Endothelial cell of umbilical vein (primary cell): ENCODE measurements at regions not wholly inside any gene's neighbourhood (a gene's known extent, or its start where the extent isn't known, plus 50 kb on each side); places are given as distances from the start of the nearest gene placed in this dataset.

ENCODE experiments used
- BruUV-seq: library from RNA; stranded (reverse); fragments of 400-500 nt; replicated peaks from 2 replicates; lab custom pipeline; 2021; lab: Mats Ljungman, UMichigan
- CTCF ChIA-PET: fragments of 300-600, 350-600 bp; sonication (Branson Sonifier 250); formaldehyde crosslinking; loops from one replicate; lab custom pipeline; 2021; ENCODE audit warnings: antibody characterized with exemption, inconsistent platforms; lab: Charles Lee
- POLR2A ChIA-PET: fragments of 300-600, 350-600 bp; sonication (Branson Sonifier 250); formaldehyde crosslinking; loops from one replicate; lab custom pipeline; 2021; ENCODE audit warnings: antibody characterized with exemption, inconsistent platforms; lab: Charles Lee
- DNase-seq: peaks from one replicate; pipeline ENCODE4 v3.0.0-alpha.2; 2011; ENCODE audit warnings: low read depth, low spot score
- FAIRE-seq: peaks from 2 replicates; lab custom pipeline; 2011; peaks lifted over from hg19 to GRCh38; lab: Jason Lieb, UNC
- H2AFZ ChIP-seq: 2 replicates; pipeline ENCODE4 v1.6.0; 2012; ENCODE audit warnings: low read depth, low read length, control low read depth, inconsistent platforms
- H3K27ac ChIP-seq: 2 replicates; pipeline ENCODE4 v1.5.1; 2011; ENCODE audit warnings: low read depth, mild to moderate bottlenecking, control low read depth, low read length, moderate library complexity; ENCODE audit not compliant: insufficient read depth
- H3K27me3 ChIP-seq, 2 experiments: 2 replicates each; pipeline versions ENCODE4 v1.6.0 to v1.6.1; 2011; ENCODE audit warnings: low read length in 2 of 2, mixed read lengths in 1 of 2; ENCODE audit not compliant: control insufficient read depth in 2 of 2, insufficient read depth in 2 of 2
- H3K36me3 ChIP-seq, 2 experiments: 2 replicates in 1 of 2; 3 replicates in 1 of 2; pipeline ENCODE4 v1.5.1; 2011; ENCODE audit warnings: low read length in 2 of 2, mild to moderate bottlenecking in 1 of 2, moderate library complexity in 1 of 2; ENCODE audit not compliant: control insufficient read depth in 2 of 2, insufficient read depth in 2 of 2; ENCODE audit errors: extremely low read depth in 1 of 2
- H3K4me1 ChIP-seq: 3 replicates; pipeline ENCODE4 v1.5.1; 2011; ENCODE audit warnings: mild to moderate bottlenecking, low read length; ENCODE audit not compliant: control insufficient read depth, insufficient read depth; ENCODE audit errors: extremely low read depth
- H3K4me2 ChIP-seq: 2 replicates; pipeline ENCODE4 v1.6.1; 2011; ENCODE audit warnings: low read length, control low read depth, mixed read lengths; ENCODE audit not compliant: insufficient read depth
- H3K4me3 ChIP-seq, 3 experiments: fragments of 200-600 bp in 1 of 3; sonication (generic), shearing (Covaris generic) in 1 of 3; replicated peaks in 1 of 3; 2 replicates each; pipeline ENCODE4 v1.5.1; 2011 to 2016; ENCODE audit warnings: control low read depth in 3 of 3, low read length in 3 of 3, mild to moderate bottlenecking in 2 of 3, inconsistent platforms in 1 of 3, low read depth in 1 of 3, moderate library complexity in 1 of 3; ENCODE audit not compliant: insufficient read depth in 1 of 3
- H3K79me2 ChIP-seq: 2 replicates; pipeline ENCODE4 v1.6.0; 2012; ENCODE audit warnings: low read length, inconsistent platforms; ENCODE audit not compliant: control insufficient read depth, insufficient read depth
- H3K9ac ChIP-seq: replicated peaks from 2 replicates; pipeline ENCODE3; 2011; ENCODE audit warnings: low read length, control low read depth; ENCODE audit not compliant: insufficient read depth; ENCODE audit errors: extremely low read depth
- H3K9me1 ChIP-seq: replicated peaks from 3 replicates; pipeline ENCODE4 v1.6.0; 2011; ENCODE audit warnings: mild to moderate bottlenecking, low read length; ENCODE audit not compliant: control insufficient read depth, insufficient read depth; ENCODE audit errors: extremely low read depth
- H3K9me3 ChIP-seq: replicated peaks from 2 replicates; pipeline ENCODE4 v1.5.1; 2012; ENCODE audit warnings: low read length, inconsistent platforms; ENCODE audit not compliant: control insufficient read depth, insufficient read depth
- H4K20me1 ChIP-seq: replicated peaks from 2 replicates; pipeline ENCODE3; 2011; ENCODE audit warnings: mild to moderate bottlenecking, low read length; ENCODE audit not compliant: control insufficient read depth, insufficient read depth; ENCODE audit errors: extremely low read depth
- CTCF ChIP-seq, 2 donors: IDR thresholded peaks; 1 replicate in 1 of 2; 2 replicates in 1 of 2; pipeline ENCODE4 v1.5.1; 2011; ENCODE audit warnings: low read length in 2 of 2, mild to moderate bottlenecking in 2 of 2, moderate library complexity in 2 of 2, control low read depth in 1 of 2, inconsistent platforms in 1 of 2, low read depth in 1 of 2; ENCODE audit not compliant: insufficient read depth in 1 of 2; ENCODE audit errors: extremely low read depth in 1 of 2
- EZH2 ChIP-seq: IDR thresholded peaks from 2 replicates; pipeline ENCODE4 v1.6.1; 2012; ENCODE audit warnings: borderline replicate concordance, low read depth, mild to moderate bottlenecking, moderate library complexity, low read length, inconsistent platforms; ENCODE audit not compliant: severe bottlenecking
- FOS ChIP-seq: IDR thresholded peaks from 2 replicates; pipeline ENCODE4 v1.6.1; 2011; ENCODE audit warnings: mild to moderate bottlenecking, low read length, moderate library complexity, borderline replicate concordance; ENCODE audit not compliant: insufficient read depth
- GATA2 ChIP-seq: IDR thresholded peaks from 2 replicates; pipeline ENCODE4 v1.7.0; 2011; ENCODE audit warnings: low read depth, mild to moderate bottlenecking, moderate library complexity, mixed read lengths, low read length; ENCODE audit not compliant: insufficient read length, insufficient read depth
- JUN ChIP-seq: IDR thresholded peaks from 2 replicates; pipeline ENCODE4 v1.6.1; 2011; ENCODE audit warnings: borderline replicate concordance, low read depth; ENCODE audit not compliant: insufficient read length, insufficient read depth
- MAX ChIP-seq: IDR thresholded peaks from 2 replicates; pipeline ENCODE4 v1.6.1; 2011; ENCODE audit not compliant: insufficient read depth, insufficient read length
- MYC ChIP-seq: IDR thresholded peaks from one replicate; pipeline ENCODE4 v1.6.1; 2011; ENCODE audit warnings: mild to moderate bottlenecking, low read depth, low read length
- POLR2A ChIP-seq: IDR thresholded peaks from 2 replicates; pipeline ENCODE4 v1.6.1; 2012; ENCODE audit warnings: low read depth, mild to moderate bottlenecking, control low read depth, low read length
- POLR2AphosphoS5 ChIP-seq: IDR thresholded peaks from 2 replicates; pipeline ENCODE4 v1.6.1; 2012; ENCODE audit warnings: low read depth, mild to moderate bottlenecking, control low read depth, low read length, moderate library complexity; ENCODE audit not compliant: insufficient read depth
- dilution Hi-C: fragments of 300-500 bp; cut with MboI; formaldehyde crosslinking; loops from one replicate; pipeline ENCODE4 v1.15.0; 2019; ENCODE audit warnings: low sequenced_read_pairs; ENCODE audit not compliant: extremely low pct_ligation_motif_present
- intact Hi-C: fragments of 100-400 bp; cut with micrococcal nuclease; formaldehyde crosslinking; loops from one replicate; pipeline ENCODE4 v1.10.0; 2022

GRCh38 chr11:26021017-26021416, 310.9 kb upstream of the ANO3 start:
- Histone ChIP-seq H3K9ac (no peak overlapping the region), H3K9me1 (no peaks in the 10 kb centered on the region), H3K4me1 (no peaks in the 10 kb centered on the region), H3K27me3 (peaks cover 0 to 2% of the 10 kb centered on the region in 2 experiments), H2AFZ (no peak overlapping the region), H3K27ac (no peak overlapping the region), H3K9me3 (no peaks in the 10 kb centered on the region), H3K4me3 (no peak overlapping the region), H3K79me2 (no peaks in the 10 kb centered on the region), H4K20me1 (no peaks in the 10 kb centered on the region), H3K4me2 (no peak overlapping the region), H3K36me3 (no peaks in the 10 kb centered on the region)
- no TSS peak for BruUV-seq
- dilution Hi-C loops (no loop called here), intact Hi-C loops (no loop called here)
- no peak for TF ChIP-seq MAX
- no peak for TF ChIP-seq POLR2A
- no peak for TF ChIP-seq MYC
- no peak for TF ChIP-seq JUN
- TF ChIP-seq GATA2 = no peak
- TF ChIP-seq POLR2AphosphoS5 = no peak
- no peak for TF ChIP-seq CTCF (IDR thresholded peaks at IDR 0.05; ENCODE audit: extremely low read depth in 1 of 2, insufficient read depth in 1 of 2, low read depth in 1 of 2, low read length in 2 of 2)
- no peak for TF ChIP-seq EZH2
- no peak for TF ChIP-seq FOS
- DNase-seq = no peak
- CTCF ChIA-PET = interaction anchor here (1.0 kb wide), 1 partner anchor 11 kb away, joined by 4 read pairs; no protein-coding TSS in a partner anchor
- no peak for FAIRE-seq
- POLR2A ChIA-PET = no interaction called here
